H7 (cell line): ENCODE measurements at regions not wholly inside any gene's neighbourhood (a gene's known extent, or its start where the extent isn't known, plus 50 kb on each side); places are given as distances from the start of the nearest gene placed in this dataset.
"Not testable (repeated sequence)": the region's sequence is repeated elsewhere in the genome, so short reads cannot be mapped to it uniquely, and the experiment has no call there.

Source experiments
- DNase-seq: peaks from one replicate; pipeline ENCODE4 v3.0.0; 2012
- H3K27me3 ChIP-seq: 2 replicates; pipeline ENCODE4 v1.6.0; 2011; ENCODE audit warnings: mild to moderate bottlenecking, low read length; ENCODE audit not compliant: control insufficient read depth, insufficient read depth
- H3K36me3 ChIP-seq: replicated peaks from 2 replicates; pipeline ENCODE4 v1.5.1; 2011; ENCODE audit warnings: low read length; ENCODE audit not compliant: control insufficient read depth, insufficient read depth
- H3K4me3 ChIP-seq: 2 replicates; pipeline ENCODE4 v1.5.1; 2011; ENCODE audit warnings: low read depth, mild to moderate bottlenecking, control low read depth, low read length, moderate library complexity; ENCODE audit not compliant: insufficient read depth

GRCh38 chr16:13325396-13325795, 424.0 kb downstream of the SHISA9 start:
- no peak overlapping the region for H3K4me3 ChIP-seq
- peaks cover 2% of the 10 kb centered on the region; the same call in 1 of the 2 replicates for H3K27me3 ChIP-seq
- no peaks in the 10 kb centered on the region for H3K36me3 ChIP-seq
- no peak for DNase-seq

- H3K36me3 ChIP-seq, result no peaks in the 10 kb centered on the region
- H3K4me3 ChIP-seq, result no peak overlapping the region
- no peak for DNase-seq
- H3K27me3 ChIP-seq, result no peaks in the 10 kb centered on the region
These were observed 430.5 kb downstream of the SHISA9 start for GRCh38 chr16:13331918-13332317.

- no peak for DNase-seq
These were observed 431.4 kb downstream of the SHISA9 start for GRCh38 chr16:13332713-13333255.

GRCh38 chr16:13333336-13333735, 431.9 kb downstream of the SHISA9 start:
- Histone ChIP-seq H3K4me3 (no peak overlapping the region), H3K36me3 (no peaks in the 10 kb centered on the region), H3K27me3 (no peaks in the 10 kb centered on the region)
- DNase-seq, result no peak

More at GRCh38 chr16:13332713-13333255, 431.4 kb downstream of the SHISA9 start:
- Histone ChIP-seq H3K4me3 (no peak overlapping the region), H3K27me3 (no peaks in the 10 kb centered on the region), H3K36me3 (no peaks in the 10 kb centered on the region)

- no peaks in the 10 kb centered on the region for H3K27me3 ChIP-seq
- no peaks in the 10 kb centered on the region for H3K36me3 ChIP-seq
- no peak for DNase-seq
- H3K4me3 ChIP-seq, result no peak overlapping the region
These were observed 434.5 kb downstream of the SHISA9 start for GRCh38 chr16:13335879-13336278.

- H3K36me3 ChIP-seq, result no peaks in the 10 kb centered on the region
- no peak overlapping the region for H3K4me3 ChIP-seq
- no peak for DNase-seq
- H3K27me3 ChIP-seq, result no peaks in the 10 kb centered on the region
These were observed 434.9 kb downstream of the SHISA9 start for GRCh38 chr16:13336335-13336734.

GRCh38 chr16:13336907-13337881, 435.8 kb downstream of the SHISA9 start:
- H3K27me3 ChIP-seq, H3K36me3 ChIP-seq, H3K4me3 ChIP-seq, DNase-seq: not testable (repeated sequence)

- DNase-seq, result no peak
- no peak overlapping the region for H3K4me3 ChIP-seq
- no peaks in the 10 kb centered on the region for H3K36me3 ChIP-seq
- H3K27me3 ChIP-seq, result no peaks in the 10 kb centered on the region
These were observed 436.6 kb downstream of the SHISA9 start for GRCh38 chr16:13338044-13338443.

- Histone ChIP-seq H3K36me3 (no peaks in the 10 kb centered on the region), H3K27me3 (no peaks in the 10 kb centered on the region), H3K4me3 (no peak overlapping the region)
- DNase-seq, result no peak
These were observed 441.3 kb downstream of the SHISA9 start for GRCh38 chr16:13342675-13343074.

GRCh38 chr16:13344001-13344400, 442.6 kb downstream of the SHISA9 start:
- no peak overlapping the region for H3K4me3 ChIP-seq

GRCh38 chr16:13348416-13348815, 447.0 kb downstream of the SHISA9 start:
- no peak for DNase-seq
- Histone ChIP-seq H3K27me3 (no peaks in the 10 kb centered on the region), H3K36me3 (peaks cover 9% of the 10 kb centered on the region), H3K4me3 (no peak overlapping the region)

More at GRCh38 chr16:13344001-13344400, 442.6 kb downstream of the SHISA9 start:
- no peak for DNase-seq
- no peaks in the 10 kb centered on the region for H3K27me3 ChIP-seq
- no peaks in the 10 kb centered on the region for H3K36me3 ChIP-seq

GRCh38 chr16:13350000-13350399, 448.6 kb downstream of the SHISA9 start:
- DNase-seq, result no peak
- H3K27me3 ChIP-seq, result no peaks in the 10 kb centered on the region

GRCh38 chr16:13351181-13351580, 449.8 kb downstream of the SHISA9 start:
- no peak for DNase-seq
- H3K4me3 ChIP-seq, result no peak overlapping the region

More at GRCh38 chr16:13350000-13350399, 448.6 kb downstream of the SHISA9 start:
- H3K36me3 ChIP-seq, result peaks cover 9% of the 10 kb centered on the region
- no peak overlapping the region for H3K4me3 ChIP-seq

GRCh38 chr16:13351601-13352217, 450.3 kb downstream of the SHISA9 start:
- no peak overlapping the region for H3K4me3 ChIP-seq
- no peak for DNase-seq
- no peaks in the 10 kb centered on the region for H3K27me3 ChIP-seq
- H3K36me3 ChIP-seq, result peaks cover 9% of the 10 kb centered on the region

More at GRCh38 chr16:13351181-13351580, 449.8 kb downstream of the SHISA9 start:
- Histone ChIP-seq H3K27me3 (no peaks in the 10 kb centered on the region), H3K36me3 (peaks cover 9% of the 10 kb centered on the region)

- not testable (repeated sequence) for H3K27me3 ChIP-seq, H3K36me3 ChIP-seq, H3K4me3 ChIP-seq, DNase-seq
These were observed 451.4 kb downstream of the SHISA9 start for GRCh38 chr16:13352796-13353195.
